Thyroid gland (tissue), 4 donors: ENCODE measurements at regions not wholly inside any gene's neighbourhood (a gene's known extent, or its start where the extent isn't known, plus 50 kb on each side); places are given as distances from the start of the nearest gene placed in this dataset.

ENCODE experiments used
- DNase-seq, 2 donors: peaks; one replicate each; pipeline ENCODE4 v3.0.0-alpha.2; 2019
- H3K27ac ChIP-seq, 3 donors: fragments of 200-600 bp; sonication (generic); 1 replicate in 2 of 3; 2 replicates in 1 of 3; pipeline ENCODE4 v1.5.1; 2016 to 2019; ENCODE audit warnings: mild to moderate bottlenecking in 1 of 3, moderate library complexity in 1 of 3
- H3K27me3 ChIP-seq: fragments of 200-600 bp; sonication (generic); one replicate; pipeline ENCODE4 v1.5.1; 2019
- H3K36me3 ChIP-seq, 2 donors: fragments of 200-600 bp; sonication (generic); one replicate each; pipeline ENCODE4 v1.5.1; 2016 to 2019
- H3K4me1 ChIP-seq, 2 donors: fragments of 200-600 bp; sonication (generic); one replicate each; pipeline ENCODE4 v1.5.1; 2017 to 2019
- H3K4me3 ChIP-seq, 3 donors: fragments of 200-600 bp; sonication (generic); replicated peaks in 1 of 3; 1 replicate in 2 of 3; 2 replicates in 1 of 3; pipeline ENCODE4 v1.5.1; 2016; ENCODE audit warnings: mild to moderate bottlenecking in 1 of 3
- H3K9me3 ChIP-seq: fragments of 200-600 bp; sonication (generic); one replicate; pipeline ENCODE4 v1.5.1; 2017
- CTCF ChIP-seq, 6 experiments: fragments of 200-600 bp in 3 of 6; fragments of 450-650 bp in 3 of 6; sonication (generic) in 3 of 6; IDR thresholded peaks; one replicate each; pipeline ENCODE4 v1.5.1; 2016 to 2019; ENCODE audit warnings: antibody characterized with exemption in 6 of 6, mild to moderate bottlenecking in 2 of 6, inconsistent platforms in 1 of 6, moderate library complexity in 1 of 6
- POLR2A ChIP-seq, 2 donors: fragments of 450-650 bp; IDR thresholded peaks; one replicate each; pipeline ENCODE4 v1.6.1; 2017; ENCODE audit warnings: antibody characterized with exemption in 2 of 2, mild to moderate bottlenecking in 2 of 2, moderate library complexity in 1 of 2
- WGBS, 2 donors: methylation state at CpG; one replicate each; pipeline ENCODE4 v1.1.5; 2017; 5-methylcytosine and 5-hydroxymethylcytosine counted together
- intact Hi-C: fragments of 100-400 bp; cut with DNase I; formaldehyde crosslinking; loops from one replicate; pipeline ENCODE4 v1.15.1; 2023

GRCh38 chr9:115627511-115627910 is 509.6 kb upstream of the TNC start:
- Histone ChIP-seq H3K4me3 (no peak overlapping the region), H3K9me3 (no peaks in the 10 kb centered on the region), H3K27ac (no peak overlapping the region), H3K36me3 (no peaks in the 10 kb centered on the region), H3K4me1 (no peaks in the 10 kb centered on the region), H3K27me3 (no peaks in the 10 kb centered on the region)
- no peak for DNase-seq
- 70 to 78% methylated on average over 8 of the region's 8 CpGs for WGBS, 2 donors
- TF ChIP-seq CTCF (IDR thresholded peaks at IDR 0.05) (no peak), POLR2A (IDR thresholded peaks at IDR 0.05) (no peak)
- intact Hi-C loops, result no loop called here

GRCh38 chr9:115628426-115628825 is 510.5 kb upstream of the TNC start:
- H3K27me3 ChIP-seq, result no peaks in the 10 kb centered on the region
- H3K4me3 ChIP-seq, result no peak overlapping the region
- DNase-seq, result no peak
- H3K36me3 ChIP-seq, result no peaks in the 10 kb centered on the region
- H3K9me3 ChIP-seq, result no peaks in the 10 kb centered on the region
- intact Hi-C loops, result no loop called here
- no peak for TF ChIP-seq CTCF (IDR thresholded peaks at IDR 0.05)
- no peak for TF ChIP-seq POLR2A (IDR thresholded peaks at IDR 0.05)
- H3K4me1 ChIP-seq, result no peaks in the 10 kb centered on the region
- H3K27ac ChIP-seq, result no peak overlapping the region
- 85 to 87% methylated on average over 2 of the region's 2 CpGs for WGBS, 2 donors

- TF ChIP-seq POLR2A (IDR thresholded peaks at IDR 0.05) (no peak), CTCF (IDR thresholded peaks at IDR 0.05) (no peak)
- no peak overlapping the region for H3K4me3 ChIP-seq
- H3K9me3 ChIP-seq, result no peaks in the 10 kb centered on the region
- no peak overlapping the region for H3K27ac ChIP-seq
- no peaks in the 10 kb centered on the region for H3K27me3 ChIP-seq
- H3K4me1 ChIP-seq, result no peaks in the 10 kb centered on the region
- intact Hi-C loops, result no loop called here
- no peaks in the 10 kb centered on the region for H3K36me3 ChIP-seq
- DNase-seq, result no peak
- WGBS, 2 donors, result 66 to 70% methylated on average over 4 of the region's 4 CpGs
These were observed 512.2 kb upstream of the TNC start for GRCh38 chr9:115629879-115630840.

- TF ChIP-seq POLR2A (IDR thresholded peaks at IDR 0.05) (no peak), CTCF (IDR thresholded peaks at IDR 0.05) (no peak)
- WGBS, 2 donors, result 87 to 89% methylated on average over 7 of the region's 7 CpGs
- no peaks in the 10 kb centered on the region for H3K4me1 ChIP-seq
- no peak for DNase-seq
- H3K36me3 ChIP-seq, result no peaks in the 10 kb centered on the region
- no peaks in the 10 kb centered on the region for H3K27me3 ChIP-seq
- H3K9me3 ChIP-seq, result no peaks in the 10 kb centered on the region
- H3K27ac ChIP-seq, result no peak overlapping the region
- intact Hi-C loops, result no loop called here
- H3K4me3 ChIP-seq, result no peak overlapping the region
These were observed 514.4 kb upstream of the TNC start for GRCh38 chr9:115632391-115632790.

- no peaks in the 10 kb centered on the region for H3K36me3 ChIP-seq
- TF ChIP-seq CTCF (IDR thresholded peaks at IDR 0.05) (no peak), POLR2A (IDR thresholded peaks at IDR 0.05) (no peak)
- H3K9me3 ChIP-seq, result no peaks in the 10 kb centered on the region
- intact Hi-C loops, result no loop called here
- no peak overlapping the region for H3K27ac ChIP-seq
- H3K4me3 ChIP-seq, result no peak overlapping the region
- H3K4me1 ChIP-seq, result no peaks in the 10 kb centered on the region
- H3K27me3 ChIP-seq, result no peaks in the 10 kb centered on the region
- WGBS, 2 donors, result 74 to 82% methylated on average over 3 of the region's 3 CpGs
- no peak for DNase-seq
These were observed 515.1 kb upstream of the TNC start for GRCh38 chr9:115633104-115633503.
